ENCODE measurements at regions not wholly inside any gene's neighbourhood (a gene's known extent, or its start where the extent isn't known, plus 50 kb on each side); places are given as distances from the start of the nearest gene placed in this dataset.

- Histone ChIP-seq H3K36me3 (ENCODE audit: control insufficient read depth, insufficient read depth, low read length) (no peaks in the 10 kb centered on the region), H3K27ac (ENCODE audit: low read length) (no peak overlapping the region), H3K4me1 (ENCODE audit: control insufficient read depth, insufficient read depth, low read length) (no peaks in the 10 kb centered on the region), H3K9me3 (ENCODE audit: control insufficient read depth, insufficient read depth, low read depth, low read length) (no peaks in the 10 kb centered on the region), H3K27me3 (ENCODE audit: control insufficient read depth, insufficient read depth, low read length) (peaks cover 10% of the 10 kb centered on the region; the same call in 1 of the 2 replicates), H3K4me3 (ENCODE audit: low read depth in 2 of 2, low read length in 2 of 2) (no peak overlapping the region)
- ChIA-PET POLR2A (no interaction called here), CTCF (no interaction called here)
- BruUV-seq (replicated peaks), result no TSS peak
- in situ Hi-C loops (cut with HindIII; ENCODE audit: low pct_unique_long_range_greater_than_20kb, low sequenced_read_pairs), result no loop called here
- no peak for TF ChIP-seq CTCF (IDR thresholded peaks at IDR 0.05)
- TF ChIP-seq POLR2AphosphoS5 (IDR thresholded peaks at IDR 0.05; ENCODE audit: low read depth, low read length), result no peak
- no peak for TF ChIP-seq REST (IDR thresholded peaks at IDR 0.05; ENCODE audit: insufficient read depth in 1 of 2, low read depth in 2 of 2, low read length in 1 of 2)
- TF ChIP-seq TCF7L2 (IDR thresholded peaks at IDR 0.05; ENCODE audit: low read depth, low read length), result no peak
- no peak for TF ChIP-seq SIN3A (IDR thresholded peaks at IDR 0.05; ENCODE audit: borderline replicate concordance, insufficient read depth, low read depth, low read length)
- intact Hi-C loops (cut with micrococcal nuclease; ENCODE audit: unreplicated experiment), result no loop called here
- no peak for ATAC-seq
- no peak for DNase-seq (ENCODE audit: low read depth, low spot score)
Observed at GRCh38 chr17:73719588-73720071, 75.4 kb upstream of the SDK2 start.

GRCh38 chr17:73720187-73720834 lies 76.1 kb upstream of the SDK2 start:
- DNase-seq (ENCODE audit: low read depth, low spot score) (no peak), ATAC-seq (peak; percentile 35; the same call in 1 of the 2 replicates)
- H3K27me3 ChIP-seq (ENCODE audit: control insufficient read depth, insufficient read depth, low read length), result peaks cover 10% of the 10 kb centered on the region; the same call in 1 of the 2 replicates
- intact Hi-C loops (cut with micrococcal nuclease; ENCODE audit: unreplicated experiment), result no loop called here
- no TSS peak for BruUV-seq (replicated peaks)
- TF ChIP-seq TCF7L2 (IDR thresholded peaks at IDR 0.05; ENCODE audit: low read depth, low read length) (no peak), POLR2AphosphoS5 (IDR thresholded peaks at IDR 0.05; ENCODE audit: low read depth, low read length) (no peak), SIN3A (IDR thresholded peaks at IDR 0.05; ENCODE audit: borderline replicate concordance, insufficient read depth, low read depth, low read length) (no peak), REST (IDR thresholded peaks at IDR 0.05; ENCODE audit: insufficient read depth in 1 of 2, low read depth in 2 of 2, low read length in 1 of 2) (no peak), CTCF (IDR thresholded peaks at IDR 0.05) (no peak)
- H3K36me3 ChIP-seq (ENCODE audit: control insufficient read depth, insufficient read depth, low read length), result no peaks in the 10 kb centered on the region
- H3K4me1 ChIP-seq (ENCODE audit: control insufficient read depth, insufficient read depth, low read length), result no peaks in the 10 kb centered on the region
- no peak overlapping the region for H3K27ac ChIP-seq (ENCODE audit: low read length)
- ChIA-PET CTCF (no interaction called here), POLR2A (no interaction called here)
- in situ Hi-C loops (cut with HindIII; ENCODE audit: low pct_unique_long_range_greater_than_20kb, low sequenced_read_pairs), result no loop called here
- H3K4me3 ChIP-seq (ENCODE audit: low read depth in 2 of 2, low read length in 2 of 2), result no peak overlapping the region
- no peaks in the 10 kb centered on the region for H3K9me3 ChIP-seq (ENCODE audit: control insufficient read depth, insufficient read depth, low read depth, low read length)

Data from Panc1 (cell line).